Germinal center (tissue), 1 donor: ENCODE measurements at regions not wholly inside any gene's neighbourhood (a gene's known extent, or its start where the extent isn't known, plus 50 kb on each side); places are given as distances from the start of the nearest gene placed in this dataset.

Experiments
- DNase-seq: peaks from one replicate; pipeline ENCODE4 v3.0.0; 2012; ENCODE audit warnings: mixed read lengths, low spot score

GRCh38 chr6:54717849-54718455, 128.6 kb upstream of the FAM83B start:
- peak; percentile 11 for DNase-seq

DNA sequence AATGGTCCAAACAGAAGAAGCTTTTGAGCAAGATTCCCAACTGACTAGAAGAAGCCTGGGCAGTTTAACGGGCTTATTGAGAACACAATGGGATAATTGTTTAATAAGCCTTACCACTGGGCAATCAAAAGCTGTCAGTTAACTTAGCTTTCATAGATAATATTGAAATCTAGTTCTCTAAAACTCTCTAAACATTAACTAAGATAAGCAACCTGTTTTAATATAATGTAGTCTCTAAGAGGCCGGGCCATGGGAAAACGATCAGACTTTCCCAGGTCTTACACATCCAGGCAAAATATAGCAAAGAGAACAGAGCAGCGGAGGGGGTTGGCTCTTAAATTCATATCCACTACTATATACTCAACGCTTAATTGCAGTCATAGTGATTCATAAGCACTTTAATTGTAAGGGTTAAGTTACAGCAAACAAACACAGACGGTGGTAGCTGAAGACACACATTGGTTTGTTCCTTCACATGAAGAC, 128.0 kb upstream of the FAM83B start:
- no peak for DNase-seq

GRCh38 chr6:54719131-54719530, 127.4 kb upstream of the FAM83B start:
- DNase-seq = no peak

GRCh38 chr6:54719633-54720032, 126.9 kb upstream of the FAM83B start:
- DNase-seq = no peak

- no peak for DNase-seq
Observed at GRCh38 chr6:54722328-54722727, 124.2 kb upstream of the FAM83B start.

DNA sequence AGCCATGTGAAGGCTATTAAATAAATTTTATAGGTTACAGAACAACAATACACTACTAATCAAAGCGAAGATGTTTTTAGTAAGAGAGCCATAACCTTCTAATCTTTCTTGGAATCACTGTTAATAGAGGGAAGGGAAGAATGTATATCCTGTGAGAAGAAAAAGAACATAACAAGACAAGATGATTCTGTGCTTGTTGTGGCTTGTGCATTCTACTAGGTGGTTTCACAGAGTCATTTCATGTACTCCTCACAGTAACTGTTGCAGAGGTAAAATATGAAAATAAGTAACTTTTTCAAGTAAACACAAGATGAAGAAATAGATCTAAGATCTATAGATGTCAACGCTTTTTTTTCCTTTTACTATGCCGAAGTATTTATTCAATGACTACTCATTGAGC, 116.9 kb upstream of the FAM83B start:
- no peak for DNase-seq

DNA sequence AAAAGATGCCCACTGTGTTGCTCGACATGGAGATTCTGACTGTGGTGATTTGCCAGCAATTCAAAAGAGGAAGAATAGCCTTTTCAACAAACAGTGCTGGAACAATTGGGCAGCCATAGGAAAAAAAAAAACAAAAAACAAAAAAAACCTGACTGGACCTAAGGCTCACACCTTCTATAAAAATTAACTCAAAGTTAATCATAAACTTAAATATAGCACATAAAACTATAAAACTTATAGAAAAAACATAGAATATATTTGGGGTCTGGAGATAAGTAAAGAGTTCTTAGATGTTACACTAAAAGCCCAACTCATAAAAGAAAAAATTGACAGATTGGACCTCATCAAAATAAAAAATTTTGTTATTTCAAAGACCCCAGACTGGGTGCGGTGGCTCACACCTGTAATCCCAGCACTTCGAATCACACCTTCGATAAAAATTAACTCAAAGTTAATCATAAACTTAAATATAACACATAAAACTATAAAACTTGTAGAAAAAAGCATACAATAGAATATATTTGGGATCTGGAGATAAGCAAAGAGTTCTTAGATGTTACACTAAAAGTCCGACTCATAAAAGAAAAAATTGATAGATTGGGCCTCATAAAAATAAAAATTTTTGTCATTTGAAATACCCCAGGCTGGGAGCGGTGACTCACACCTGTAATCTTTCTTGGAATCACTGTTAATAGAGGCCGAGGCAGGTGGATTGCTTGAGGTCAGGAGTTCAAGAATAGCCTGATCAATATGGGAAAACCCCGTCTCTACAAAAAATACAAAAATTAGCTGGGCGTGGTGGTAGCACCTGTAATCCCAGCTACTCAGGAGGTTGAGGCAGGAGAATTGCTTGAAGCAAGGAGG, 115.6 kb upstream of the FAM83B start:
- DNase-seq = no peak

GRCh38 chr6:54737247-54737646, 109.3 kb upstream of the FAM83B start:
- peak; percentile 3 for DNase-seq

DNA sequence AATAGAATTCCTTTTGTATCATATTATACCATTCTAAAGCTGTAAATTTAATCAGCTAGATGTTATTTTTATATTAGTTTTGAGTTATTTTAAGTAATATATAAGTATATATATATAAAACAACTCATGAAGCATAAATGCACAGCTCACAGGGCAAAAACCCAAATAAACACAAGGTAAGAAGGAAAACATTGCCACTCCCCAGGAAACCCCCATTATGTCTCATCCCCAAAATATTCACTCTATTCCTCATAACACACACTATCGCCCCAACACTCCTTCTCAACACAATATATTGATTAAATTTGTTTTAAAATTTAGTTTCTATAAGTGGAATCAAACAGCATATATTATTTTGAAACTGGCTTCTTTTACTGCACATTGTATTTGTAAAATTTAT, 98.6 kb upstream of the FAM83B start:
- DNase-seq = no peak

- no peak for DNase-seq
Observed at GRCh38 chr6:54754406-54754805, 92.2 kb upstream of the FAM83B start.

GRCh38 chr6:54758340-54758739, 88.2 kb upstream of the FAM83B start:
- DNase-seq = no peak

DNA sequence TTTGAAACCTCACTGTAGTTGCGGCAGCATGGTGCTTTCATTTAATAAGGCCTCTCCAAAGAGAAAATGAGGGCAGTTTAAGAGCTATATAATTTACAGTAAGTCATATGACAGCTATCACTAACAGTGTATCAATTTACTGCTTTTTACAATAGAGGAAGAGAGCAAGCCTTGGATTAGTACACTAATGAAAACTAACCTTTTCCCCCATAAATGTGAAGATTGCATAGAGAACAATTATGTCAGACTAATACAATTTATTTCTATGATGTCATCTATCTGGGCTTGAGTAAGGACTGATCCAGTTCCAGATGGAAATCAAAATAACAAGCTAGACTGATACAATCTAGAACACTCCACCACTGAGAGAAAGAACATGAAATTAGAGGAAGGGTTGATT, 78.1 kb upstream of the FAM83B start:
- no peak for DNase-seq

DNA sequence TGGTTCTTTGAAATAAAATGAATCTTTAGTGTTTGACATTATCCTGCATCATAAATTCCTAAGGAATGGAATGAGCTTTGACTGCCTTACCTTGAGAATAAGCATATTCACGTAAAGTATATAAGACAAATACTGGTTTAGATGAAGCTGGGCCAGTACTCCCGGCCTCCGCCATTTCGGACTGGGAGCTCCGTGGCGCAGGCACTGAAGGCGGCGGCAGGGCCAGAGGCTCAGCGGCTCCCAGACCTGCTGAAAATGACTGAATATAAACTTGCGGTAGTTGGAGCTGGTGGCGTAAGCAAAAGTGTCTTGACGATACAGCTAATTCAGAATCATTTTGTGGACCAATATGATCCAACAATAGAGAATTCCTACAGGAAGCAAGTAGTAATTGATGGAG, 76.2 kb upstream of the FAM83B start:
- DNase-seq = no peak

GRCh38 chr6:54771968-54772367, 74.6 kb upstream of the FAM83B start:
- DNase-seq = no peak

GRCh38 chr6:54772610-54773009, 74.0 kb upstream of the FAM83B start:
- DNase-seq = no peak

GRCh38 chr6:54775576-54775975, 71.0 kb upstream of the FAM83B start:
- no peak for DNase-seq

DNA sequence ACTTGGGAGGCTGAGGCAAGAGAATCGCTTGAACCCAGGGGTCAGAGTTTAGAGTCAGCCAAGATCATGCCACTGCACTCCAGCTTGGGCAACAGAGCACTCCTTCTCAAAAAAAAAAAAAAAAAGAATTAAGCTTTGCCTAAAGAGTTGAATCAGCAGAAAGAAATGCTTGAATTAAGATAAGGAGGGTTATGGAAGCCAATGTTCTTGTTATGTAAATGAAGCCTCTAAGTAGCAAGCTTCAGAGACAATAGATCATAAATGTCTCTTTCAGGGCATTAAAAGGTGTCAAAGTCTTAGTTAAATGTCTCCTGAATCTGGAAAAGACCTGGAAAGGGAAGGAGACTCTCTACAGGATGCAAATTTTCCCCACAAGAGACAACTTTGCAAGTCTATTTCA, 69.7 kb upstream of the FAM83B start:
- no peak for DNase-seq

- DNase-seq = no peak
Observed at GRCh38 chr6:54778731-54779130, 67.8 kb upstream of the FAM83B start.

- no peak for DNase-seq
Observed at GRCh38 chr6:54784011-54784410, 62.6 kb upstream of the FAM83B start.

DNA sequence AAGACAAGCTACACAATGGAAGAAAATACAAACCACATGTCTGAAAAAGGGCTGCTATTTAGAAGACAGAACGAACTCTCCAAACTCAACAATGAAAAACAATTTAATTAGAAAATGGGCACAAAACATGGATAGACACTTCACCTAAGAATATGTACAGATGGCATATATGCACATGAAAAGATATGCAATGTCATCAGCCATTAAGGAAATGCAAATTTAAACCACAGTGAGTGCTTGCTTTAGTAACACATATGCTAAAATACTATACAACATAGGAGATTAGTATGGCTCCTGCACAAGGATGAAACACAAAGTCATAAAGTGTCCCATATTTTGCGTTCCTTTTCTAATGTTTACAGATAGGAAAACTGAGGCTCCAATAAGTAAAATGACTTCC, 60.4 kb upstream of the FAM83B start:
- no peak for DNase-seq

DNA sequence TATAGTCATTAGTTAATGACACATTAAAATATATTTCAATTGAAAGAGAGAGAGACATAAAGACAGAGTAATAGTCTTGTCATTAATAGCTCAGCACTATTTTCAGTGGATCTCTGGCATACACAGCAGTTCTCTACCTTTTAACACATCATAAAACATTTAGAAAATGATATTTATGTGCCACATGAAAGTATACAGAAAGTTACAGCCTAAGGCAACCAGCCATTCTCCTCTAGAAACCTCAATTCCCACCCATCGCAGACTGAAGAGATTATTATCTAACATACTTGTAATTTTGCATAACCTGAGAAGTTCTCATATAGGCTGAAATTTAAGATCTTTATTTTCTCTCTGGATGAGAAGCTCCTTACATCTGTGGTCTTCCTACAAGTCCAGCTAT, 58.7 kb upstream of the FAM83B start:
- DNase-seq = no peak
